HepG2 (cell line): ENCODE measurements at regions not wholly inside any gene's neighbourhood (a gene's known extent, or its start where the extent isn't known, plus 50 kb on each side); places are given as distances from the start of the nearest gene placed in this dataset.

Experiments used
- ATAC-seq: fragments of 200-7000 bp; cut with Tn5 transposase; 3 replicates; pipeline ENCODE4 v1.9.1; 2020; ENCODE audit warnings: mild to moderate bottlenecking, moderate library complexity
- BruUV-seq: library from RNA; stranded (reverse); fragments of 400-500 nt; replicated peaks from 2 replicates; lab custom pipeline; 2021; lab: Mats Ljungman, UMichigan
- CTCF ChIA-PET: fragments of 300-600 bp; formaldehyde crosslinking; extraction: SDS; loops from one replicate; lab custom pipeline; 2021; ENCODE audit warnings: low total read pairs, inconsistent platforms, low intra/inter-chr PET ratio; lab: Yijun Ruan, JAX
- POLR2A ChIA-PET: fragments of 350-600 bp; sonication (Branson Sonifier 250); formaldehyde crosslinking; loops from one replicate; lab custom pipeline; 2020; ENCODE audit warnings: antibody characterized with exemption, inconsistent platforms; lab: Yijun Ruan, JAX
- DNase-seq: peaks from one replicate; pipeline ENCODE4 v3.0.0-alpha.2; 2015; ENCODE audit warnings: low spot score
- FAIRE-seq: peaks from 3 replicates; lab custom pipeline; 2011; peaks lifted over from hg19 to GRCh38; lab: Jason Lieb, UNC
- H2AFZ ChIP-seq: one replicate; pipeline ENCODE4 v1.6.1; 2011; ENCODE audit warnings: low read length, inconsistent platforms
- H3K27ac ChIP-seq: fragments of 300-600 bp; 3 replicates; pipeline ENCODE4 v1.8.0; 2011; ENCODE audit warnings: mixed run types, mild to moderate bottlenecking, mixed read lengths, low read length, inconsistent platforms; ENCODE audit not compliant: insufficient read depth; ENCODE audit errors: extremely low read length
- H3K27me3 ChIP-seq, 2 experiments: fragments of 200-600 bp in 1 of 2; 2 replicates in 1 of 2; 3 replicates in 1 of 2; pipeline versions ENCODE4 v1.6.0 to v1.8.0; 2011; ENCODE audit warnings: low read length in 2 of 2, mild to moderate bottlenecking in 2 of 2, moderate library complexity in 2 of 2, inconsistent platforms in 1 of 2; ENCODE audit not compliant: insufficient read depth in 2 of 2, control insufficient read depth in 1 of 2
- H3K36me3 ChIP-seq, 2 experiments: fragments of 200-600 bp in 1 of 2; replicated peaks in 1 of 2; 2 replicates in 1 of 2; 3 replicates in 1 of 2; pipeline versions ENCODE4 v1.5.1 to v1.8.0; 2011; ENCODE audit warnings: low read length in 2 of 2, inconsistent platforms in 1 of 2; ENCODE audit not compliant: insufficient read depth in 2 of 2, control insufficient read depth in 1 of 2
- H3K4me1 ChIP-seq: 2 replicates; pipeline ENCODE4 v1.5.1; 2012; ENCODE audit warnings: low read length, inconsistent platforms; ENCODE audit not compliant: insufficient read depth
- H3K4me2 ChIP-seq: 2 replicates; pipeline ENCODE4 v1.6.0; 2011; ENCODE audit warnings: low read depth, low read length, inconsistent platforms
- H3K4me3 ChIP-seq, 3 experiments: fragments of 200-600 bp in 1 of 3; sonication (generic), shearing (Covaris generic) in 1 of 3; replicated peaks in 1 of 3; 2 replicates each; pipeline ENCODE4 v1.5.1; 2011 to 2016; ENCODE audit warnings: low read length in 3 of 3, inconsistent platforms in 2 of 3, low read depth in 2 of 3, mild to moderate bottlenecking in 2 of 3, control low read depth in 1 of 3, mixed read lengths in 1 of 3; ENCODE audit not compliant: insufficient read depth in 1 of 3
- H3K79me2 ChIP-seq: one replicate; pipeline ENCODE4 v1.6.1; 2011; ENCODE audit warnings: low read length, inconsistent platforms; ENCODE audit not compliant: insufficient read depth
- H3K9ac ChIP-seq: 2 replicates; pipeline ENCODE4 v1.6.0; 2011; ENCODE audit warnings: mild to moderate bottlenecking, low read depth, low read length, inconsistent platforms; ENCODE audit not compliant: insufficient read depth
- H3K9me3 ChIP-seq: 2 replicates; pipeline ENCODE4 v1.5.1; 2012; ENCODE audit warnings: mild to moderate bottlenecking, low read length
- H4K20me1 ChIP-seq: 2 replicates; pipeline ENCODE4 v1.6.0; 2011; ENCODE audit warnings: inconsistent platforms, mild to moderate bottlenecking, low read length, moderate library complexity; ENCODE audit not compliant: insufficient read depth
- CBX2 ChIP-seq, 2 experiments: fragments of 200-600 bp in 1 of 2; sonication (generic); formaldehyde crosslinking in 1 of 2; IDR thresholded peaks; 2 replicates each; pipeline versions ENCODE4 v1.7.0 to v1.8.1; 2018 to 2022; ENCODE audit warnings: low read depth in 2 of 2, low read length in 1 of 2, mild to moderate bottlenecking in 1 of 2, missing genetic modification reagents in 1 of 2
- MAX ChIP-seq: IDR thresholded peaks from 2 replicates; pipeline ENCODE4 v1.6.1; 2012; ENCODE audit warnings: inconsistent platforms
- ZNF263 ChIP-seq: sonication (generic); formaldehyde crosslinking; IDR thresholded peaks from 2 replicates; pipeline ENCODE4 v1.4.0; 2020; ENCODE audit warnings: missing genetic modification reagents
- ZNF382 ChIP-seq: sonication (generic); formaldehyde crosslinking; IDR thresholded peaks from 2 replicates; pipeline ENCODE4 v1.5.0; 2020; ENCODE audit warnings: missing genetic modification reagents, mild to moderate bottlenecking, borderline replicate concordance
- ZNF484 ChIP-seq: sonication (generic); formaldehyde crosslinking; IDR thresholded peaks from 2 replicates; pipeline ENCODE4 v1.5.1; 2020; ENCODE audit warnings: mild to moderate bottlenecking, low read depth, missing genetic modification reagents, borderline replicate concordance
- WGBS: methylation state at CpG from one replicate; pipeline ENCODE4 v1.1.6; 2017; ENCODE audit warnings: low lambda C conversion rate; 5-methylcytosine and 5-hydroxymethylcytosine counted together
- in situ Hi-C: cut with HindIII; loops from 2 replicates; pipeline ENCODE4 v1.10.0; 2017; ENCODE audit warnings: low pct_unique_long_range_greater_than_20kb; ENCODE audit not compliant: extremely low pct_ligation_motif_present
- intact Hi-C: fragments of 100-400 bp; cut with micrococcal nuclease; formaldehyde crosslinking; loops from one replicate; pipeline ENCODE4 v1.10.0; 2022; ENCODE audit not compliant: unreplicated experiment
- TF ChIP-seq, protein P1 (sequence below): sonication (generic); formaldehyde crosslinking; IDR thresholded peaks from 2 replicates; pipeline ENCODE4 v1.5.1; 2020; ENCODE audit warnings: mild to moderate bottlenecking, missing genetic modification reagents, moderate library complexity

DNA sequence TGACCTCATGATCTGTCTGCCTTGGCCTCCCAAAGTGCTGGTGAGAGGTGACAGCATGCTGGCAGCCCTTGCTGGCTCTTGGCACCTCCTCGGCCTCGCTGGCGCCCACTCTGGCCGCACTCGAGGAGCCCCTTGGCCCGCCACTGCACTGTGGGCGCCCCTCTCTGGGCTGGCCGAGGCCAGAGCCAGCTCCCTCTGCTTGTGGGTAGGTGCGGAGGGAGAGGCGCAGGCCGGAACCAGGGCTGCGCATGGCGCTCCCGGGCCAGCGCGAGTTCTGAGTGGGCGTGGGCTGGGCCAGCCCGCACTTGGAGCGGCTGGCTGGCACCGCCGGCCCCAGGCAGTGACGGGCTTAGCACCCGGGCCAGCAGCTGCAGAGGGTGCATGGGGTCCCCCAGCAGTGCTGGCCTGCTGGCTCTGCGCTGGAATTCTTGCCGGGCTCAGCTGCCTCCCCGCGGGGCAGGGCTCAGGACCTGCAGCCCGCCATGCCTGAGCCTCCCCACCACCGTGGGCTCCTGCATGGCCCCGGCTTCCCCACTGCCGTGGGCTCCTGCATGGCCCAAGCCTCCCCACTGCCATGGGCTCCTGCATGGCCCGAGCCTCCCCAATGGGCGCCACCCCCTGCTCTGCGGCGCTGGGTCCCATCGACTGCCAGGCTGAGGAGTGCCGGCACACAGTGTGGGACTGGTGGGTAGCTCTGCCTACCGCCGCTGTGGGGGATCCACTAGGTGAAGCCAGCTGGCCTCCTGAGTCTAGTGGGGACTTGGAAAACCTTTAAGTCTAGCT is 76.4 kb upstream of the OSBPL11 start:
- Histone ChIP-seq H3K79me2 (no peaks in the 10 kb centered on the region), H3K4me3 (no peak overlapping the region), H3K4me2 (no peak overlapping the region), H4K20me1 (no peaks in the 10 kb centered on the region), H2AFZ (no peak overlapping the region), H3K27ac (no peak overlapping the region), H3K27me3 (no peaks in the 10 kb centered on the region; a peak in 1 of 5 replicates), H3K4me1 (no peaks in the 10 kb centered on the region), H3K36me3 (no peaks in the 10 kb centered on the region), H3K9me3 (no peaks in the 10 kb centered on the region), H3K9ac (no peak overlapping the region)
- 62% methylated on average over 8 of the region's 39 CpGs for WGBS
- ChIA-PET CTCF (no interaction called here), POLR2A (no interaction called here)
- intact Hi-C loops, result no loop called here
- BruUV-seq, result no TSS peak
- FAIRE-seq (no peak), DNase-seq (no peak), ATAC-seq (no peak)
- in situ Hi-C loops, result no loop called here
- TF ChIP-seq ZNF263 (CRISPR knock-in tag) (no peak), ZNF382 (CRISPR knock-in tag) (no peak), ZNF484 (CRISPR knock-in tag) (no peak), CBX2 (IDR thresholded peaks at IDR 0.05; ENCODE audit: low read depth, low read length) (no peak), CBX2 (CRISPR knock-in tag; IDR thresholded peaks at IDR 0.05; ENCODE audit: low read depth) (no peak), MAX (no peak)
- TF ChIP-seq, protein P1, sequence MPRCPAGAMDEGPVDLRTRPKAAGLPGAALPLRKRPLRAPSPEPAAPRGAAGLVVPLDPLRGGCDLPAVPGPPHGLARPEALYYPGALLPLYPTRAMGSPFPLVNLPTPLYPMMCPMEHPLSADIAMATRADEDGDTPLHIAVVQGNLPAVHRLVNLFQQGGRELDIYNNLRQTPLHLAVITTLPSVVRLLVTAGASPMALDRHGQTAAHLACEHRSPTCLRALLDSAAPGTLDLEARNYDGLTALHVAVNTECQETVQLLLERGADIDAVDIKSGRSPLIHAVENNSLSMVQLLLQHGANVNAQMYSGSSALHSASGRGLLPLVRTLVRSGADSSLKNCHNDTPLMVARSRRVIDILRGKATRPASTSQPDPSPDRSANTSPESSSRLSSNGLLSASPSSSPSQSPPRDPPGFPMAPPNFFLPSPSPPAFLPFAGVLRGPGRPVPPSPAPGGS (CRISPR knock-in tag), result no peak
